Progenitor cell of endocrine pancreas (in vitro differentiated cells): ENCODE measurements at regions not wholly inside any gene's neighbourhood (a gene's known extent, or its start where the extent isn't known, plus 50 kb on each side); places are given as distances from the start of the nearest gene placed in this dataset.

ENCODE experiments used
- DNase-seq: peaks from one replicate; pipeline ENCODE4 v3.0.0; 2021; ENCODE audit warnings: low spot score; ENCODE audit not compliant: unreplicated experiment
- H3K27ac Mint-ChIP-seq: 2 replicates; pipeline ENCODE4 v1.8.0; 2021; ENCODE audit warnings: mild to moderate bottlenecking, moderate library complexity, mixed read lengths
- H3K27me3 Mint-ChIP-seq: 2 replicates; pipeline ENCODE4 v1.8.0; 2021; ENCODE audit warnings: mixed read lengths
- H3K36me3 Mint-ChIP-seq: 2 replicates; pipeline ENCODE4 v1.8.0; 2022; ENCODE audit warnings: mixed read lengths; ENCODE audit not compliant: insufficient read depth
- H3K4me1 Mint-ChIP-seq: 2 replicates; pipeline ENCODE4 v1.8.0; 2021; ENCODE audit warnings: low read depth, mixed read lengths
- H3K4me3 Mint-ChIP-seq: 2 replicates; pipeline ENCODE4 v1.8.0; 2021; ENCODE audit warnings: low read depth, mild to moderate bottlenecking, moderate library complexity, mixed read lengths
- H3K9me3 Mint-ChIP-seq: 2 replicates; pipeline ENCODE4 v1.8.0; 2021; ENCODE audit warnings: low read depth, mixed read lengths
- CTCF ChIP-seq: fragments of 200-600 bp; sonication (generic); IDR thresholded peaks from one replicate; pipeline ENCODE4 v1.5.0; 2021; ENCODE audit warnings: antibody characterized with exemption, mild to moderate bottlenecking; ENCODE audit not compliant: unreplicated experiment

GRCh38 chr10:57880446-57881227 lies 387.1 kb downstream of the IPMK start:
- H3K4me3 Mint-ChIP-seq = no peak overlapping the region
- H3K27me3 Mint-ChIP-seq = no peaks in the 10 kb centered on the region
- H3K36me3 Mint-ChIP-seq = no peaks in the 10 kb centered on the region
- H3K27ac Mint-ChIP-seq = no peak overlapping the region
- peaks cover 6% of the 10 kb centered on the region for H3K4me1 Mint-ChIP-seq
- H3K9me3 Mint-ChIP-seq = no peaks in the 10 kb centered on the region
- no peak for DNase-seq
- no peak for TF ChIP-seq CTCF

- no peak for DNase-seq
- H3K9me3 Mint-ChIP-seq = no peaks in the 10 kb centered on the region
- H3K27ac Mint-ChIP-seq = no peak overlapping the region
- H3K4me3 Mint-ChIP-seq = no peak overlapping the region
- no peak for TF ChIP-seq CTCF
- H3K4me1 Mint-ChIP-seq = no peaks in the 10 kb centered on the region
- no peaks in the 10 kb centered on the region for H3K36me3 Mint-ChIP-seq
- no peaks in the 10 kb centered on the region for H3K27me3 Mint-ChIP-seq
Observed at GRCh38 chr10:57874810-57875209, 392.9 kb downstream of the IPMK start.

- Mint-ChIP-seq H3K36me3 (no peaks in the 10 kb centered on the region), H3K27ac (no peak overlapping the region), H3K4me3 (no peak overlapping the region), H3K9me3 (no peaks in the 10 kb centered on the region), H3K4me1 (peaks cover 15% of the 10 kb centered on the region), H3K27me3 (no peaks in the 10 kb centered on the region)
- no peak for TF ChIP-seq CTCF
- no peak for DNase-seq
Observed at GRCh38 chr10:57867241-57867640, 400.5 kb downstream of the IPMK start.

GRCh38 chr10:57864765-57865680 lies 402.7 kb downstream of the IPMK start:
- Mint-ChIP-seq H3K36me3 (no peaks in the 10 kb centered on the region), H3K4me1 (peaks cover 15% of the 10 kb centered on the region)

More at GRCh38 chr10:57864765-57865680, 402.7 kb downstream of the IPMK start:
- no peaks in the 10 kb centered on the region for H3K27me3 Mint-ChIP-seq
- no peak overlapping the region for H3K27ac Mint-ChIP-seq
- no peak for DNase-seq
- H3K4me3 Mint-ChIP-seq = no peak overlapping the region
- H3K9me3 Mint-ChIP-seq = no peaks in the 10 kb centered on the region
- no peak for TF ChIP-seq CTCF
